ENCODE measurements at regions not wholly inside any gene's neighbourhood (a gene's known extent, or its start where the extent isn't known, plus 50 kb on each side); places are given as distances from the start of the nearest gene placed in this dataset.
A peak's percentile ranks its signal among the peaks of the same experiment; 100 is the strongest.

DNA sequence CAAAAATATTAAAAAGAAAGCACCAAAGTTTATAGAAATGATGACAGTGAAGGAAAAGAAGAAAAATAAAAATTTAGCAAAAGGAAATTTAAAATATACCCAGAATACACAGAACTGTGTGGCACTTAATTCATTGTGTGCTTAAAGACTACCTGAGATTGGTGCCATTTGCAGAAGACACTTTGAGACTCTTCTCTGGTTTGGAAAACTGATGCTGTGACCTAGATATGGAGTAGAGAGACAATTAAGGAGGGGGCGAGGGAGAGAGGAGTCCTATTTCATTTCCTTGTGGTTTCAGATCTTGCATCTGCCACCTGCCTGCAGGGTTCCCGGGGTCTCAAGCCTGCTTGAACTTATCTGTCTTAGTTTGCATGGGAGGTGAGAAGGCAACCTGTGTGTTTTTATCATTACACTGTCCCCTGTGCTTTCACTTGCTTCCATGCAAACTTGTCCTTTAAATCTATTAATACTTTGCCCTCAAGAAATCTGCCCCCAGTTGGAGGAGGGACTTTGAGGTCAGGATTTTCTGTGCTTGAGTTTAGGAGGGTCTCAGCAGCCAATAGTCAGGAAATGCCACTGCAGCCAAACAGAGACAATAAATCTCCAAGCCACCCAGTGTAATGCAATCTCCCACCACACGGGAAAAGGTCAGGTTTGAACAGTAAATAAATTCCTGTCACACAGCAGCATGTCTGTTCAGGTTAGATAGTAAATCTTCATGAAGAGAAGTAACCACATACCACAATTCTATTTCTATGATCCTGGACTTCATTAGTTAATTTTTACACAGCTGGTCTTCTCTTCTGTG lies 119.4 kb downstream of the CAND1 start:
- 47 to 49% methylated on average over 3 of the region's 3 CpGs for WGBS, 2 donors
- no peak for DNase-seq (ENCODE audit: low spot score in 2 of 2)
- H3K4me3 ChIP-seq, result no peak overlapping the region
- H3K27ac ChIP-seq, result no peak overlapping the region
- H3K36me3 ChIP-seq, result no peaks in the 10 kb centered on the region
- H3K4me1 ChIP-seq, result no peaks in the 10 kb centered on the region
- no peaks in the 10 kb centered on the region for H3K9me3 ChIP-seq
- TF ChIP-seq, protein P1, sequence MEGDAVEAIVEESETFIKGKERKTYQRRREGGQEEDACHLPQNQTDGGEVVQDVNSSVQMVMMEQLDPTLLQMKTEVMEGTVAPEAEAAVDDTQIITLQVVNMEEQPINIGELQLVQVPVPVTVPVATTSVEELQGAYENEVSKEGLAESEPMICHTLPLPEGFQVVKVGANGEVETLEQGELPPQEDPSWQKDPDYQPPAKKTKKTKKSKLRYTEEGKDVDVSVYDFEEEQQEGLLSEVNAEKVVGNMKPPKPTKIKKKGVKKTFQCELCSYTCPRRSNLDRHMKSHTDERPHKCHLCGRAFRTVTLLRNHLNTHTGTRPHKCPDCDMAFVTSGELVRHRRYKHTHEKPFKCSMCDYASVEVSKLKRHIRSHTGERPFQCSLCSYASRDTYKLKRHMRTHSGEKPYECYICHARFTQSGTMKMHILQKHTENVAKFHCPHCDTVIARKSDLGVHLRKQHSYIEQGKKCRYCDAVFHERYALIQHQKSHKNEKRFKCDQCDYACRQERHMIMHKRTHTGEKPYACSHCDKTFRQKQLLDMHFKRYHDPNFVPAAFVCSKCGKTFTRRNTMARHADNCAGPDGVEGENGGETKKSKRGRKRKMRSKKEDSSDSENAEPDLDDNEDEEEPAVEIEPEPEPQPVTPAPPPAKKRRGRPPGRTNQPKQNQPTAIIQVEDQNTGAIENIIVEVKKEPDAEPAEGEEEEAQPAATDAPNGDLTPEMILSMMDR (IDR thresholded peaks at IDR 0.05), result no peak
- TF ChIP-seq POLR2A (IDR thresholded peaks at IDR 0.05) (no peak), EP300 (IDR thresholded peaks at IDR 0.05) (no peak)
- no peaks in the 10 kb centered on the region for H3K27me3 ChIP-seq

DNA sequence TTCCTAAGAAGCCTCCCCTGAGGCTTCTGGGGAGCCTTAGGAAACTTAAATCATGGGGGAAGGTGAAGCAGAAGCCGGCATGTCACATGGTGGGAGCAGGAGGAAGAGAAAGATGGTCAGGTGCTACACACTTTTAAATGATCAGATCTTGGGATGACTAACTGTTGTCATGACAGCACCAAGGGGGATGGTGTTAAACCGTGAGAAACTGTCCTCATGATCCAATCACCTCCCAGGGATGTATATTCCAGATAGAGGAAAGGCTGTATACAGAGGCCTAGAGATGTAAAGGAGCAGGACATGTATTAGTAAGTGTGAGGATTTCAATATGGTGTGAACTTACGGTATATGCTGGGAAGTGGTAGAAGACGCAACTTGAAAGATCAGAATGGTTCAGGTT lies 121.1 kb downstream of the CAND1 start:
- TF ChIP-seq POLR2A (IDR thresholded peaks at IDR 0.05) (no peak), EP300 (IDR thresholded peaks at IDR 0.05) (no peak)
- TF ChIP-seq, protein P1 (IDR thresholded peaks at IDR 0.05), result no peak
- Histone ChIP-seq H3K27ac (no peak overlapping the region), H3K4me1 (peaks cover 0 to 4% (median 0%) of the 10 kb centered on the region in 4 donors), H3K36me3 (no peaks in the 10 kb centered on the region), H3K27me3 (no peaks in the 10 kb centered on the region), H3K9me3 (no peaks in the 10 kb centered on the region), H3K4me3 (no peak overlapping the region)
- no peak for DNase-seq (ENCODE audit: low spot score in 2 of 2)
- 86% methylated on average over 4 of the region's 4 CpGs for WGBS, 2 donors

DNA sequence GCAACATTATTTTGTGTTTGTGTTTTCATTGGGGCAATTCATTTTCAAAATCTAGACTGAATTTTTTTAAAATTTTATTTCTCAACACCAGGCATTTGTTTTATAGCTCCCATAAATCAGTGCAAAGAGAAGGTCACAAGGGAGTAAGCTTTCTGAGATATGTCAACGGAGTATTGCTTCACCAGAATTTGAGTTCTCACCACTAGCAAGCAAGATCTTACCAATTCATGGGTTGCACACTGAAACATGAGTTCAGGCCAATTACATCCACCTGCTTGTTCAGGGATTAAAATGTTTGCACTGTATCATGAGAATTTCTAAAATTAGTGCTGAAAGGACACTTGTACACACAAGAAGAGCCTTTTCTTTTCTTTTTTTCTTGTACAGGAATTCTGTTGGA lies 121.9 kb downstream of the CAND1 start:
- DNase-seq (ENCODE audit: low spot score in 2 of 2), result no peak
- no peak for TF ChIP-seq POLR2A (IDR thresholded peaks at IDR 0.05)
- peak in 1 of 2 donors; percentile 33 for TF ChIP-seq EP300 (IDR thresholded peaks at IDR 0.05)
- TF ChIP-seq, protein P1 (IDR thresholded peaks at IDR 0.05), result no peak
- Histone ChIP-seq H3K36me3 (no peaks in the 10 kb centered on the region), H3K4me1 (peaks cover 0 to 4% (median 0%) of the 10 kb centered on the region in 4 donors), H3K27me3 (no peaks in the 10 kb centered on the region), H3K27ac (no peak overlapping the region), H3K4me3 (no peak overlapping the region), H3K9me3 (no peaks in the 10 kb centered on the region)
- WGBS, 2 donors, result 69 to 81% methylated on average over 1 of the region's 1 CpG

DNA sequence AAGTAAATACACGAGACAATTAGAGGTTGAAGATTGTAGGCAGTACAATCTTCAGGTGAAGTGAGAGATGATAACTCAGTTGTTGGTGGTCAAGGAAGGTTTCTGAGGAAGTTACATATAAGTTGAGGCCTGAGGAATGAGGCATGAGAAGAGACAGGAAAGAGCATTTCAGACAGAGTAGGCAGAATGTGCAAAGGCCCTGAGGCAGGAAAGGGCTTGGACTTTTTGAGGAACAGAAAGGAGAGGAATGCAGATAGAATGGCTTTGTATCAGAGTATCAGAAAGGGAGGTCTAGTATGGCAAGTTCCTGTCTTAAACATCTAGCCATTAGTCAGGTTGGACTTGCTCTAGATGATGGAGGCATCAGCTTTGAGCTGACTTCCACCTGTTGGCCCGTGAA lies 122.5 kb downstream of the CAND1 start:
- Histone ChIP-seq H3K36me3 (no peaks in the 10 kb centered on the region), H3K4me1 (peaks cover 0 to 4% (median 0%) of the 10 kb centered on the region in 4 donors)
- WGBS, 2 donors, result 93 to 95% methylated on average over 2 of the region's 2 CpGs

DNA sequence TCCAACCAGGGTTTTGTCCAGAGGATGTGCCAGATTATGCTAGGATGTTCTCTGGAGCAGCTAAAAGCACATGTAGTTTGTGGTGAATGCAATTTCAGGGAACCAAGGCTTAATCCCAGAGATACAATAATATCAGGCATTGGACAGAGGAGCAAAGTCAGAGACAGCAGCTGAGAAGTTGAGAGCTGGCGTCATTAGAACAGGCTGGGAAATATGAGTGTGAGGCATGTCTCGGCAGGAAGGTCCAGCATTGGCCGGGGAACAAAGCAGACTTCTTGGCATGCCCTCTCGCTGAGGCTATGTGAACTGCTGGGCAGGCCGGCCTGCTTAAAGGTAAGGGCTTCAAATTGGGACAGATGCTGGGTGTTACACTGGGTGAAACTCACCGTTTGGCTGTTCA lies 125.4 kb downstream of the CAND1 start:
- Histone ChIP-seq H3K9me3 (no peaks in the 10 kb centered on the region), H3K4me1 (peaks cover 0 to 4% (median 0%) of the 10 kb centered on the region in 4 donors), H3K36me3 (no peaks in the 10 kb centered on the region), H3K27ac (peak overlapping the region in 1 of 4 donors; percentile 36), H3K4me3 (no peak overlapping the region), H3K27me3 (no peaks in the 10 kb centered on the region)
- peak; percentile 17 to 30 for DNase-seq (ENCODE audit: low spot score in 2 of 2)
- TF ChIP-seq POLR2A (IDR thresholded peaks at IDR 0.05) (no peak), EP300 (IDR thresholded peaks at IDR 0.05) (no peak)
- TF ChIP-seq, protein P1 (IDR thresholded peaks at IDR 0.05), result peak in 1 of 5 experiments; percentile 14
- WGBS, 2 donors, result 27 to 31% methylated on average over 6 of the region's 6 CpGs

More for the DNA sequence above, 122.5 kb downstream of the CAND1 start:
- H3K27me3 ChIP-seq, result no peaks in the 10 kb centered on the region
- H3K9me3 ChIP-seq, result no peaks in the 10 kb centered on the region
- TF ChIP-seq EP300 (IDR thresholded peaks at IDR 0.05) (no peak), POLR2A (IDR thresholded peaks at IDR 0.05) (no peak)
- TF ChIP-seq, protein P1 (IDR thresholded peaks at IDR 0.05), result no peak
- DNase-seq (ENCODE audit: low spot score in 2 of 2), result no peak
- no peak overlapping the region for H3K27ac ChIP-seq
- H3K4me3 ChIP-seq, result no peak overlapping the region

Measured in tibial nerve (tissue), 4 donors.